HUES6 (cell line): ENCODE measurements at regions not wholly inside any gene's neighbourhood (a gene's known extent, or its start where the extent isn't known, plus 50 kb on each side); places are given as distances from the start of the nearest gene placed in this dataset.

Experiments used
- H3K27ac ChIP-seq: 2 replicates; pipeline ENCODE4 v1.7.0; 2013; ENCODE audit warnings: low read depth, mild to moderate bottlenecking, low read length, inconsistent platforms
- H3K27me3 ChIP-seq: 2 replicates; pipeline ENCODE4 v1.6.1; 2013; ENCODE audit warnings: low read length; ENCODE audit not compliant: control insufficient read depth, insufficient read depth
- H3K36me3 ChIP-seq: 2 replicates; pipeline ENCODE4 v1.6.1; 2013; ENCODE audit warnings: low read length; ENCODE audit not compliant: control insufficient read depth, insufficient read depth
- H3K4me1 ChIP-seq: 2 replicates; pipeline ENCODE4 v1.6.1; 2013; ENCODE audit warnings: low read length; ENCODE audit not compliant: control insufficient read depth, insufficient read depth
- H3K4me3 ChIP-seq: 2 replicates; pipeline ENCODE4 v1.5.1; 2013; ENCODE audit warnings: low read depth, low read length
- H3K9ac ChIP-seq: one replicate; pipeline ENCODE4 v1.6.1; 2013; ENCODE audit warnings: mild to moderate bottlenecking, low read length
- H3K9me3 ChIP-seq: 2 replicates; pipeline ENCODE4 v1.6.1; 2013; ENCODE audit warnings: low read depth, low read length; ENCODE audit not compliant: control insufficient read depth, insufficient read depth

DNA sequence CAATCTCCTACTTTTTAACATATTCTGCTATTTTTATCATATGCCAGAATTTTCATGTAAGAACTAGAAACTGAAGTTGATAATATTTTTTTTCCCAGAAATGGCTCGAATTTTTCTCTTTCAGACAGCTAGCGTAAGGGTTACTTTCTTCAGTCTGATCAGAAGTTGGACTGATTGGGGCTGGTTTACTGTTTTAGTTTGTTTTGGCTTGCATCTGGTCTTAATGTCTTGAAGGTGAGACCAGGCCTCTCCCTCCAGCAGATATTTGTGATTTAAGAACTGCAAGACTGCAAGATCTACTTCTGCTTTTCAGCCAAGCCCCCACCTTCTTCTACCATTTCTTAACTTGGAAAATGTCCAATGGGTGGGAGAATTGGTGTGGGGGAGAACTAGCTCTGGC lies 266.4 kb downstream of the HAPSTR1 start:
- no peak overlapping the region for H3K9ac ChIP-seq
- H3K36me3 ChIP-seq: no peaks in the 10 kb centered on the region
- no peaks in the 10 kb centered on the region for H3K27me3 ChIP-seq
- H3K9me3 ChIP-seq: peaks cover 16% of the 10 kb centered on the region
- H3K4me3 ChIP-seq: no peak overlapping the region
- no peaks in the 10 kb centered on the region for H3K4me1 ChIP-seq
- no peak overlapping the region for H3K27ac ChIP-seq

DNA sequence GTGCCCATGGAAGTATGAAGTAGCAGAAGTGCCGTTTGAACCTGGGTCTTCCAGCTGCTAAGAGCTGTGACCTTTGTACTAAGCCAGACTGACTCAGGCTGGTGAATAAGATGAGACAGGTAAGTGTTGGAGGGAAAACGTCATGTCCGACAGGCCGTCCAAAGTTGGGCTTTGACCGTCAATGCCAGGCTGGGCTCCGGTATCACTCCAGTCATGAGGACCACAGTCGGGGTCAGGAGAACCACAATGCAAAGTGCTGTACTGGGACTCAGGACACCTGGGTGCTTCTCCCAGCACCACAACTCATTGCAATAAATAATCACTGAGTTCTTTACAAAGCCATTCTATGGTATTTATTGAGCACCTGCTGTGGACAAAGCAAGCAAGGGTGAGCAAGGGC lies 268.6 kb downstream of the HAPSTR1 start:
- no peaks in the 10 kb centered on the region for H3K36me3 ChIP-seq
- no peak overlapping the region for H3K9ac ChIP-seq
- no peaks in the 10 kb centered on the region for H3K4me1 ChIP-seq
- H3K4me3 ChIP-seq: no peak overlapping the region
- peaks cover 11% of the 10 kb centered on the region for H3K9me3 ChIP-seq
- H3K27ac ChIP-seq: no peak overlapping the region
- H3K27me3 ChIP-seq: no peaks in the 10 kb centered on the region

DNA sequence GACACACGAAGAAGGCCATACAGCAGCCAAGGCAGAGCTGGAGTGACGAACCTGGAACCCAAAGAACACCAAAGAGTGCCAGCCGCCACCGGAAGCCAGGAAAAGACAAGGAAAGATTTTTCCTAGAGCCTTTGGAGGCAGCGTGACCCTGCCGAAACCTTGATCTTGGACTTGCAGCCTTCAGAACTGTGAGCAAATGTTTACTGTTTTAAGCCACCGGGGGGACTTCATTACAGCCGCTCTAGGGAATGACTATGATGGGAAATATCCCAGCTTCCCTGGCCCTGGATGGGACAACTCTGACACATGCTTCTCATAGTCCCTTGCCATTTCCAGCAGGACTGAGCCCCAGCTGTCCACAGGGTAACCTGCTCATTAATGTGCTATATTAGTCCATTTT lies 270.6 kb downstream of the HAPSTR1 start:
- no peaks in the 10 kb centered on the region for H3K4me1 ChIP-seq
- no peaks in the 10 kb centered on the region for H3K27me3 ChIP-seq
- H3K36me3 ChIP-seq: no peaks in the 10 kb centered on the region
- peaks cover under 1% of the 10 kb centered on the region; the same call in 1 of the 2 replicates for H3K9me3 ChIP-seq
- no peak overlapping the region for H3K9ac ChIP-seq
- H3K4me3 ChIP-seq: no peak overlapping the region
- H3K27ac ChIP-seq: no peak overlapping the region

DNA sequence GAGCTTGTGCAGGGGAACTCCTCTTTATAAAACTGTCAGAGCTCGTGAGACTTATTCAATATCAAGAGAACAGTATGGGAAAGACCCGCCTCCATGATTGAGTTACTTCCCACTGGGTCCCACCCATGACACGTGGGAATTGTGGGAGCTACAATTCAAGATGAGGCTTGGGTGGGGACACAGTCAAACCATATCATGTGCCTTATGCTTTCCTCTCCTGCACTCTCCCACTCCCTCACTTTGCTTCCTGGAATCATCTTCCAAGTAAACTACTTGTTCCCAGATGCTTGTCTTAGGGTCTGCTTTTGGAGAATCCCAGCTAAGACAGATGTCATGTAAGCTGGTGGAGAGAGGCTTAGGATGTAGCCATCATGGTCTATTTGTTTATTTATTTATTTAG lies 271.2 kb downstream of the HAPSTR1 start:
- Histone ChIP-seq H3K9ac (no peak overlapping the region), H3K9me3 (no peaks in the 10 kb centered on the region; the same call in 1 of the 2 replicates), H3K27ac (no peak overlapping the region), H3K27me3 (no peaks in the 10 kb centered on the region), H3K4me3 (no peak overlapping the region), H3K4me1 (no peaks in the 10 kb centered on the region), H3K36me3 (no peaks in the 10 kb centered on the region)

DNA sequence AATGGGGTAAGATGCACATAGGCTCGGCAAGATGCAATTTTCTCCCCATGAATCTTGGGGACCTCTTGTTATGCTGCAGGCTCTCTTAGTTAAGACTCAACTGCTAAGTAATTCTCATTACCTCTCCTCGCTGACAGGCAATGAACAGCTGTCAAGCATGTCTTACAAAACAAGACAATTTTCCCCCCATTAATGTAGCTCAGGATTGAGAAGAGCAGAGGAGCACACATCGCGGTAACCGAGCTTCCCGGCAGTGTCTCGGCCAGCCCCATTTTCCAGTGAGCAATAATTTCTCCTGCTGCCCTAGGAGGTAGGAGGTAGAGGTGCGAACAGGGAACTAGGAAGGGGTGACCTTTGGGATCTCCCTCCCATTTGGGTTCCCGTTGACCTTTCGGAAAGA lies 272.1 kb downstream of the HAPSTR1 start:
- Histone ChIP-seq H3K9me3 (no peaks in the 10 kb centered on the region), H3K9ac (no peak overlapping the region), H3K27ac (no peak overlapping the region), H3K27me3 (no peaks in the 10 kb centered on the region), H3K4me1 (no peaks in the 10 kb centered on the region), H3K4me3 (no peak overlapping the region), H3K36me3 (no peaks in the 10 kb centered on the region)

DNA sequence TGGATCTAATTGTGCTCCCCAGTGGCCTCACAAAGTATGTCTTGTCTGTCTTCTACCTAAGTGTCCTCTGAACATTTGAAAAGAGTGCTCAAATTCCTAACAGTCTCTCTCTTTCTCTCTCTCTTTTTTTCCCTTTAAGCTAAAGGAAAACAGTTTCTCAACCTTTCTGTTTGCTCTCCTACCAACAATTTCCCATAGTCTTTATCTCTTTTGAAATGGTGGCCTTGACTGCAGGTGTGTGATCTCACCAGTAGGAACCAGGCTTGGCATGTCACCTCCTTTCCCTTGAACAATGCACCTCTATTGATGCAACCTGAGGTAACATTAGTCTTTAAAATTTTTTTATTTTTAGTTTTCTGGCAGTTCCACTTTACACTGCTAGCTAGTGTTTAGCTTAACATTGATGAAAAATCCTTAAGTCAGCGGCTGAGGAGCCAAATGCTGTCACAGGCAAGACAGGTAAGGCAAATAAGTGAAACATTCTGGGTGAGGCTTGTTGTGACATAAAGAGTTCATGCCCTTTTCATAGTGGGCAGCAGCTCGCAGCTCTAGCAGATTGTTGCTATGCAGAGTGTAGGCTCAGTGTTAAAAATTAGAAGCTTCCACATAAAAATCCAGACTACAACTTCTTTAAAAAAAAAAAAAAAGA lies 273.4 kb downstream of the HAPSTR1 start:
- no peak overlapping the region for H3K27ac ChIP-seq
- no peaks in the 10 kb centered on the region for H3K27me3 ChIP-seq
- H3K9me3 ChIP-seq: no peaks in the 10 kb centered on the region
- H3K36me3 ChIP-seq: no peaks in the 10 kb centered on the region
- H3K9ac ChIP-seq: no peak overlapping the region
- H3K4me1 ChIP-seq: peaks cover under 1% of the 10 kb centered on the region; the same call in 1 of the 2 replicates
- no peak overlapping the region for H3K4me3 ChIP-seq

DNA sequence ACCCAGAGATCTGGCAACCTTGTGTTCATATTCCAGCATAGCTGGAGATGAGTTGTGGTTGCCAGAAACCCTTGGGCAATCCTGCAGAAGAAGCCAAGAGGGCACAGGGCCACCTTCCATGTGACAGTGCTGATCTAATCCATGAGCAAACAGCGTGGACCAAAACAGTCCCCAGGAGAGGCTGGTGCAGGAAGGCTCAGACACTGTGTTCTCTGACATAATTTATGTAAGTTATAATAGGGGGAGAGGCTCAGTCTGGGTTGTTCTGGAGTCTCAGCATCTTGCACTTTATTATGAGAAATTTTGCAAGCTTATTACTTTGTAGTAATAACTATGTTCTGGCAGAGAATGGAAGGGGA lies 273.9 kb downstream of the HAPSTR1 start:
- Histone ChIP-seq H3K9ac (no peak overlapping the region), H3K36me3 (no peaks in the 10 kb centered on the region), H3K9me3 (no peaks in the 10 kb centered on the region), H3K27ac (no peak overlapping the region), H3K4me3 (no peak overlapping the region), H3K27me3 (no peaks in the 10 kb centered on the region), H3K4me1 (peaks cover 6% of the 10 kb centered on the region; the same call in 1 of the 2 replicates)

DNA sequence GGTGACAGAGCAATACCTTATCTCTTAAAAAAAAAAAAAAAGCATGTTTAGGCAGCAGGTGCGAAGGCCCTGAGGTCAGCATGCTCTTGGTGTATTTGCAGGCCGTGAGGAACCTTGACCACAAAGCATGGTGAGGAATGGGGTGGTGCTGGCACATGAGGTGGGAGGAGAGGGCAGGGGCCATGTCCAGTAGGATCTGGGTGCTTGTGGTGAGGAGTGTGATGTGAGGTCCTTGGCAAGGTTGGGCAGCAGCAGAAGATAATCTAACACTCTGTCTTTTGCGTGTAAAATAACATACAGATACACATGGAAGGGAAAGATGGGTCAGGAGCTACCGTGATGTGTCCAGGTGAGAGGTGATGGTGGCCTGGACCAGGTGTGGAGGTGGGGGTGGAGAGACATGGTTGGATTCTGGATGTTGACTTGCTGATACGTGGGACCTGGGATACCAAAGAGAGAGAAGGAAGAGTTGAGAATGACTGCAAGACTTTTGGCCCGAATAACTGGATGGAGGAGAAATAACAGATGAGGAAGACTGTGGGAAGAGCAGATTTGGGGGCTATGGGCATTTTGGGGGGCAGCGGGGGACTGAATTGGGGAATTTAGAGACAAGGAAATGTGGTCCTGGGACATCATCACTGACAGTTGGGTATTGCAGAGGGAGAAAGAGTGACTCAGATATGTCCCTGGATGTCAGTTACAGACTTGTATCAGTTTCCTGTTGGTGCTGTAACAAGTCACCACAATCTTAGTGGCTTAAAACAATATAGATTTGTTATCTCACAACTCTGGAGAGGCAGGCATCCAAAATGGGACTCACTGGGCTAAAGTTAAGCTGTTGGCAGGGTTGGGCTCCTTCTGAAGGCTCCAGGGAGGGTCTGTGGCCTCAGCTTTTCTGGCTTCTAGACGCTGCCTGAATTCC lies 274.9 kb downstream of the HAPSTR1 start:
- H3K36me3 ChIP-seq: no peaks in the 10 kb centered on the region
- H3K27me3 ChIP-seq: no peaks in the 10 kb centered on the region
- no peak overlapping the region for H3K9ac ChIP-seq
- no peak overlapping the region for H3K27ac ChIP-seq
- no peaks in the 10 kb centered on the region for H3K9me3 ChIP-seq
- H3K4me3 ChIP-seq: no peak overlapping the region
- peaks cover 6% of the 10 kb centered on the region; the same call in 1 of the 2 replicates for H3K4me1 ChIP-seq

DNA sequence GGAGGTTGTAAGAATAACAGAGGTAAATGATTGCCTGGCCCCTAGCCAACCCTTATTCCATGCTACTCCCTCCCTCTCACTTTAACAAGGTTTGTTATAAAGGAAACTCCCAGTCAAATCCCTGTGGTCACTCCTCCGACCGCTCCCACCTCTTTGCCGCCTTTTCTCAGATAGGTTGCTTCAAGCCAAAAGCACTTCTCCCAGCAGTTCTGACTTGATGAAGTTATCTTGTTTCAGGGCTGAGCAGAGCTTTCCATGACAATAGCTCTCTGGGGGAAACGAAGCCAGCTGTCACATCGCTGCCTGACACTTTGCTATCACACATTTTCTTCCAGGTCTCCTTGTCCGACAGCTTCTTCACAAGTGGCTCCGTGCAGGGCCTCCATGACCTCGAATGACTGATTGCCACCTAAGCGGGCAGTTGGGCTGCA lies 278.6 kb downstream of the HAPSTR1 start:
- Histone ChIP-seq H3K9ac (no peak overlapping the region), H3K27ac (no peak overlapping the region), H3K27me3 (no peaks in the 10 kb centered on the region), H3K36me3 (no peaks in the 10 kb centered on the region), H3K4me1 (peaks cover 14% of the 10 kb centered on the region; the same call in 1 of the 2 replicates), H3K4me3 (no peak overlapping the region), H3K9me3 (no peaks in the 10 kb centered on the region)

DNA sequence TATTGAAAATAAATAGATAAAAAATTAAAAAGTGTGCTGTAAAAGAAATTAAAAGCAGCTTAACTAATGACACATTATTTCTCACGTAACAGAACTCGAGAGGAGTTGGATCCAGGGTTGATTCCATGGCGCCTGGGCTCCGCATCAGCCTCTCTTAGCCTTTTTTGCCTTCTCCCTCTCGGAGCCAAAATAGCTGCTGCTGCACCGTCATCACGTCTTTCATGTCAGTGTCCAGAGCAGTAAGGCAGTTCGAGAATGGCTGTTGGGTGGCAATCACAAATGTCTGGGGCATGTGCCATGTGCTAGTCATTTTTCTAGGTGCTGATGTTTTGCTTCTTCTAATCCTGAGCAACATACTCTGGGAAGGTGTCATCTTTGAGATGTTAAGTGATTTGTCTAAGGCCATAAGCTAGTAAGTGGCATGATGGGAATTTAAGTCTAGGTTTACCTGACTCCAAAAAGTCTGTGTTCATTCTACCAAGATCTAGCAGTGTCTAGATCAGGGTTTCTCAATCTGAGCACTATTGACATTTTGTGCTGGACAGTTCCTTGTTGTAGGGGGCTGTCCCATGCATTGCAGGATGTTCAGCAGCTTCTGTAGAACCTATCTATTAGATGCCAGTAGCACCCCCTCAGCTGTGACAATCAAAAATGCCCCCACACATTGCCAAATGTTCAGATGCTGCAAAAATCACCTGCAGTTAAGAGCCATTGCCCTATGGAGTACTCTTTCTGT lies 280.4 kb downstream of the HAPSTR1 start:
- Histone ChIP-seq H3K4me3 (no peak overlapping the region), H3K27ac (no peak overlapping the region), H3K4me1 (peaks cover 14% of the 10 kb centered on the region; the same call in 1 of the 2 replicates), H3K36me3 (no peaks in the 10 kb centered on the region), H3K9ac (no peak overlapping the region), H3K27me3 (no peaks in the 10 kb centered on the region), H3K9me3 (no peaks in the 10 kb centered on the region)
